Inflammatory macrophage (primary cell): ENCODE measurements at regions not wholly inside any gene's neighbourhood (a gene's known extent, or its start where the extent isn't known, plus 50 kb on each side); places are given as distances from the start of the nearest gene placed in this dataset.
"Not testable (repeated sequence)": the region's sequence is repeated elsewhere in the genome, so short reads cannot be mapped to it uniquely, and the experiment has no call there.

ENCODE experiments used
- DNase-seq, 2 donors: peaks; one replicate each; pipeline ENCODE4 v3.0.0-alpha.2; 2020 to 2022

DNA sequence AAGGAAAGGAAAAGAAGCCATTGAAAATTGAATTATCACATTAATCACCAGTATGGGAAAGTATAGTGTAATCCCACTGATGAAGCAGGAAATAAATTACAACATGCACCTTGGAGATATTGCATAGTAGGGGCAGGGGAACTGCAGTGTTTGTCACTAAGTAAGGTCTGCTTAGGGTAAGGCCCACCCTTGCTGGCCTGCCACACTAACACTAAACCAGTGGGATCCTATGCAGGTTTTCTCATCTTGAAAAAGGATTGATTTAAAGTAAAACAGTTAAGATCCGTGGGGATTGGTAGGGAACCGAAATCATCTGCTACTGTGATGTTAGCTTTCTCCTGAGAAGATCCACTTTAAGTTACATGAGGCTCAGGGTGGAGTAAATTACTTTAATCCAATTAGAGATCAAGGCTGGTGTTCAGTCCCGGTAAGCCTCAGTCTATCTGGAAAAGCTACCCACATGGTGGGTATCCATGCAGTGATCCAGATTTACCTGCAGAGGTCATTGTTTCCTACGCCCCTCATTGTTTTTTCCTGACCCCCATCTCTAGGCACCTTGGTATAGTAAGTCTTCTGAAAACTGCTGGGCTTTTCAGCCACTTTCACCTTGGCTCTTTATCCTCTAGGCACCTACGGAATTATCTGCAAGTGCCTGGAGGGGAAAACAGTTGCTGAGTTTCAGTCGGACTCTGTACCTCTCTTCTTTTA lies 1014.9 kb upstream of the ATXN8OS start:
- no peak for DNase-seq

DNA sequence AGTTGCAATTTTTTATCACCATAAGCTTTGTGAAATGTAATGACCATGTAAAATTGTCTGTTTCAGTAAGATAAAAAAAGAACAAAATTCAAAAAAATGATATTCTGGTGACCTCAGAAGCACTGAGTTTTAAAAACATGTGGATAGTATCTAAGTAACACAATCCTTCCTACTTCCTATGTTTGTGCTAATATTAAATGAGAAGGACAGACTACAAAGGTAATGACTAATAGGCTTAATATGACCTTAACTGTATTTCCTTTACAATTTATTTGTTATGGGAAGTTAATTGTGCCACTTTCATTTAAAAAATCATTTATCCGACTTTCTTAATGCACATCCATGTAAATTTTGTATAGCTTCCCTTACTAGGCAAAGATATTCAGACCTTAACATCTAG lies 1030.4 kb upstream of the ATXN8OS start:
- no peak for DNase-seq

DNA sequence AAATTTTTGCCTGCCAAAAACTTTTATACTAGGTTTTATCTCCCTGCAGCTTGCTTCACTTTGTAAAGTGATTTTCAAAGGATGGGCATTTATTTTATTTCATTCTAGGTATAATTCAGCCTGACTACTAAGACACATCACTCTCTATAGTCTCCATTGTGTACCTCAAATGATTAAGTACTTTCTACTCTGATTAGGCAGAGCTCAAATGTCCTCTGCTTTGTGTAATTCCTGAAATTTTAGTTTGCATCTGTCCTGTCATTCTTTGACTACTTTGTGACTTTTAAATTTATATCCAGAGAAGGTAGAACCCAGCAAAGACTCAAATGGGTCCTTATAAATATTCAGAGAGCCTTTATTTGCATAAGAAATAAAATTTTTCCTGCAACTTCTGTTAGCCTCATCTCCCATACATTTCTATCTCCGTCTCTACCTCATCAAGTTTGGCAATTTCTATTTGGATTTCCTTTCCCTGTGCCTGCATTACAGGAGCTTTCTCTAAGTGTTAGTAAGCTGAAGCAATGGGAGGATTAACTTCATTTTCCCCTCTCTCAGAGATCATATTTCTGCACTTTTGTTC lies 1038.0 kb upstream of the ATXN8OS start:
- DNase-seq: no peak

DNA sequence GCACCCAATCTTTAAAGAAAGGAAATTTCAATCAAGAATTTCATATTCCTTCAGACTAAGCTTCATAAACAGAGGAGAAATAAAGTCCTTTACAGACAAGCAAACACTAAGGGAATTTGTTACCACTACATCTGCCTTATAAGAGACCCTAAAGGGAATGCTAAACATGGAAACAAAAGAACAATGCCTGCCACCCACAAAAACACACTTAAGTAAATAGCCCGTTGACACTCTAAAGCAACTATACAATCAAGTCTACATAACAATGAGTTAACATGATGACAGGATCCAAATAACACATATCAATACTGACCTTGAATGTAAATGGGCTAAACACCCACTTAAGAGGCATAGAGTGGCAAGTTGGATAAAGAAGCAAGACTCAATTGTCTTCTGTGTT lies 1056.9 kb upstream of the ATXN8OS start:
- no peak for DNase-seq

DNA sequence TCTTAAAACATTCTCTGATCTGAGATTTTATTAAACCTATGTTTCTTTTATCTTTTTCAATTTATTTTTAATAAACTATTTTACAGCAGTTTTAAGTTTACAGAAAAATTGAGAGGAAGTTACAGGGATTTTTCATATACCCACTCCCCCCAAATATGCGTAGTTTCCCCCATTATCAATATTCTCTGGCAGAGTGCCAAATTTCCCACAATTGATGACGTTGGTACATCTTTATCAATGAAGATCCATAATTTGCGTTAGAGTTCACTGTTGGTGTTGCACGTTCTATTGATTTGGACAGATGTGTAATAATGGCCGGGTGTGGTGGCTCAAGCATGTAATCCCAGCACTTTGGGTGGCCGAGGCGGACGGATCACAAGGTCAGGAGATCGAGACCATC lies 1063.0 kb upstream of the ATXN8OS start:
- no peak for DNase-seq

DNA sequence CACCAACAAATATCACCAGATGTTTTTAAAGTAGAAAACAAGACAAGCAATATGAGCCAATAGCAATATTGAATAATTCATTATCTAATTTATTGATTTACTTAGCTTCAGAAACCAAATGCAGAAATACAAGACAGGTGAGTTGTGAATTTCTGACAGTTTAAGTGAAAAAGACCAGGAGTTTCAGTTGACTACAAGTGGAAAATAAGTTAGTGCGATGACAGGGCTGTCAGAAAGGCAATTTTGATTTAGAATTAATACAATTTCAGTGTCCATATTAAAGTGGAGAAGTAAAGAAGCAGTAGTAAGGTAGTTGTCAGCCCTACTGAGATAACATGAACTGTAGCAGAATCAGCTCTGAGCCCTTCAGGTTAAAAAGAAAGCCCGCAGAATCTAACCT lies 1066.7 kb upstream of the ATXN8OS start:
- DNase-seq: no peak

DNA sequence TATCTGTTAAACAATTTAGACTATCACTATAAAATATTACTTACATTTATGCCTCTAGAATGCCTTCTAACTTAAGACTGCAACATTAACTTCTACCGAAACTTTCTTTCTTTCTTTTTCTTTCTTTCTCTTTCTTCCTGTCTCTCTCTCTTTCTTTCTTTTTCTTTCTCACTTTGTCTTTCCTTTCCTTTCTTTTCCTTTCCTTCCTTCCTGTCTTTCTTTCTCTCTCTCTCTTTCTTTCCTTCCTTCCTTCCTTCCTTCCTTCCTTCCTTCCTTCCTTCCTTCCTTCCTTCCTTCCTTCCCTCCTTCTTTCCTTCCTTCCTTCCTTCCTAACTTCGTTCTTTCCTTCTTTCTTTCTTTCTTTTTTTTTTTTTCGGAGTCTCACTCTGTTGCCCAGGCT lies 1071.9 kb upstream of the ATXN8OS start:
- no peak for DNase-seq

DNA sequence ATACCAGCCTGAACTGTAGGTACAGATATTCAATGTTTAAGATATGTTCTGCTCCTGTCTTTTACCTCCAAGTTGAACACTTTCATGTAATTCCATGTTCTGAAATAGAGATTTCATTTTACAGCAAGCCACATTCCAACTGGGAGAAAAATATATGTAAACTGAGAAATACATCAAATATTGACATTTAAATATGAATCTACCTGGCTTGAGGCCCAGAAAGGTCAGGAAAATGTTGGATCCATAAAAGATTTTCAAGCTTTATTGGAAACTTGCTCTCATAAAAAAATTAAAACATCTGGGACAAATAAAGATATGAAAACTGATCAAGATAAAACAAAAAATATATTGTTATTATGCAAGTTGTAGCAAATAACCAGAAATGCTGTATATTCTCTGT lies 1078.7 kb upstream of the ATXN8OS start:
- no peak for DNase-seq

DNA sequence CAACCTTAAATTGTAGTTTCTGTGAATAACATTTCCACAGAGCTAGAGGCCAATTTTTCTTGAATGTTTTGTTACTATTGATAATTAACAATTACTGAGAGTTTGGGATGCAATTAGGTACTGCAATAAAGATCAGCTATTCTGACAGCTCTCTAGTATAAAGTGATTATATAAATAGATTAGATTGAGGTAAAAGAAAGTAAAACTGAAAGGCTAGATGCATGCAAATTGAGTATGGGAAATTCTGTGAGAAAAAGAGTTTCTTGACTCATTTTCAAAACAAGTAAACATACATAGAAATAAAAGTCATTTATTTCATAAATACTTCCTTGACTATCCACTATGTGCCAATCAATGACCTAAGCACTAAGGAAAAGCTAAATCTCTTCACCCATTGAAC lies 1087.5 kb upstream of the ATXN8OS start:
- DNase-seq: no peak

DNA sequence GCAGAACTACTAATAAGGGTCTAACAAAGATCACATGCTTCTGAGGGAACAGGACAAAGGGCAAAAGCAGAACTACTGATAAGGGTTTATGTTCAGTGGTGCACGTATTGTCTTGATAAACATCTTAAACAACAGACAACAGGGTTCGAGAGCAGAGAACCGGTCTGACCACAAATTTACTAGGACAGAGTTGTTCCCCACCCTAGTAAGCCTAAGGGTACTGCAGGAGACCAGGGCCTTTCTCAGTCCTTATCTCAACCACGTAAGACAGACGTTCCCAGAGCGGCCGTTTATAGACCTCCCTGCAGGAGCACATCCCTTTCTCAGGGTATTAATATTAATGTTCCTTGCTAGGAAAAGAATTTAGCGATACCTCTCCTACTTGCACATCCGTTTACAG lies 1089.5 kb upstream of the ATXN8OS start:
- DNase-seq: not testable (repeated sequence)

DNA sequence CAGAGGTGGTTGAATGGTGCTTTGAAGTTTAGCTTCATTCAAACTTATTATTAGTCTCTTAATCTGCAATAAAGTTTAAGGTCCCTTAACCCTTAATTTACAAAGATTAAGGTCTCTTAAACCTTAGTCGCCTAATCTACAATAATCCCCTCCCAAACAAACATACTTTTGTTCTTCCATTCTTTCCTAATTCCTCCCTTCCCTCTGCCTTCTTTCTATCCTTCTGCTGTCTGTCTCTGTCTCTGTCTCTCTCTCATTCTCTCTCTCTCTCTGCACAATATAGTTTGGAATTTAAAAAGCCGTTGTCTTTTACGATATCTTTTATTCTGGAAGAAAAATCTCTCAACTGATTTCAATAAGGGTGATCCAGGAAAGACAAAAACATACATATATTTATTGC lies 1096.8 kb upstream of the ATXN8OS start:
- DNase-seq: no peak

DNA sequence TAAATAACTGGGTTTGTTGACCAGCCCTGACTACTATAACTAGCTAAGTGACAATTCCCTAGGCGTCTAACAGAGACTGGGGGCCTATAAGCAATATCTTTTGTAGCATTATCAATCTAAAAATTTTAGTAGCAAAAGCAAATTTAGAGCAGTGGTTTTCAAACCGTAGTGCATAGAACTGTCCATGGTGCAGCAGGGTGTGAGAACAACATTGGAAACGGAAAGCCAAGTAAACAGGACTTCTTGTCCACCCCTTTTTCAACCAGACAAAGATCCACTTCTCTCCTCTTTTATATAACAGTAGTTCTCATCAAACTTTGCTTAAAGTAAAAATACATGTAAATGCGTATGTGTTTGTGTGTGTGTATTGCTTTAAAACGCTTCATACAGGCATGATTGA lies 1099.1 kb upstream of the ATXN8OS start:
- DNase-seq: no peak

DNA sequence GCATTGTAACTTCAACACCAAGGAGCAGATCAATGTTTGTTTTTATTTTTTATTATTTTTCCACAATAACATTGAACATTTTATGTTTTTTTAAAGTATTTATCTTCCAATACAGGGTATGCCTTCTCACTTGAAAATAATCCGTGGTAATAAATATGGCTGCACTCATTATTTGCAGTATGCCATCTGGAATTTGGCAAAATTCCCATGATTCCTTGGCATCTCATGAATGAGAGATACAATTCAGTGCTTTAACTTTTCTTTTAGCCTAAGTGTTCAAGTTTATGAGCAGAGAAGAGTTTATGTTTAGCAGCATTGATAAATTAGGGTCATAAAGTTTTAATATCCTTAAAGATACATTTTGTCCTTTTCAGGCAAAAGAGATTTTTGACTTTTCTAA lies 1109.6 kb upstream of the ATXN8OS start:
- no peak for DNase-seq

DNA sequence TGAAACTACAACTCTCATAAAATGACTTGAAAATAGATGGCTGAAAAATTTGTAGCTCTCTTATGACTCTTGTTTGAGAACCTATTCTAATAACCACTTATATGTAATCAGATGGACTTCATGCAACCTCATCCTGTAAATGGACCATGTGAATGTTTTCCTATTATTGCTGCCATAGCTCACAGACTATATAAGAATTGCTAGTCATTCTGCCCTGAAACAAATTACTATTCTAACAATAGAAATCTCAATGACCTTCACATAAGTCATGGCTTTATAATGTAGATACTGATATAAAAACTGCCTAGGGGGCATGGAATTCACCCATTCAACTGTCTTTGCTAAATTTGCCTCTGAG lies 1111.0 kb upstream of the ATXN8OS start:
- no peak for DNase-seq

DNA sequence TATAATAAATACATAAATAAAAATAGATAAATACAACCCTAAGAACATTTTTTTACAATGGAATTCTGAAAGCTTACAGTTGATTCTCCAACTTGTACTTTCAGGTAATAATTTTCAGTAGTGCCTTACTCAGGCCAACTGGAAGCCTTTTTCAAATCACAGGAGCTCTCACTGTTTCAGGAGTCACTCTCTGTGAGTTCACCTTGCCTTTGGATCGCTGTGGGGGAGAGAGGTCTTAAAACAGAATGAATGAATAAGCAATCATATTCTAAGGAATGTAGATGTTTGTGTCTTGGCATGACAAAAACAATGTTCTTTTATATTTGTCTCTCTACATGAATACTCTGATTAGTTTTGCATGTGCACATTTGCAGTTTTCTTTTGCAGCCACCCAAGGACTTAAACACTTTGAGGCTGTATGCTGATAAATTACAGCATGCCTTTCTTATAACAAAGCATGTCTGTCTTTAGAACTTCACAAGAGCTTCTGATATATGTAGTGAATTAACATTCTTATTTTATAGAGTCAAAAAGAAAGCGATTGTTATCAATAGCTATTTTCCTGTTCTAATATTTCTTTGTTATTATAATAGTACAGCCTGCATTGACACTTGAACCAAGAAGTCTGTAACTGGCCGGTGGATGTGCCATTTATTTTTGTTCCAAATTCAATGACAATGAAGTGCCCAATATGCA lies 1111.5 kb upstream of the ATXN8OS start:
- DNase-seq: no peak

DNA sequence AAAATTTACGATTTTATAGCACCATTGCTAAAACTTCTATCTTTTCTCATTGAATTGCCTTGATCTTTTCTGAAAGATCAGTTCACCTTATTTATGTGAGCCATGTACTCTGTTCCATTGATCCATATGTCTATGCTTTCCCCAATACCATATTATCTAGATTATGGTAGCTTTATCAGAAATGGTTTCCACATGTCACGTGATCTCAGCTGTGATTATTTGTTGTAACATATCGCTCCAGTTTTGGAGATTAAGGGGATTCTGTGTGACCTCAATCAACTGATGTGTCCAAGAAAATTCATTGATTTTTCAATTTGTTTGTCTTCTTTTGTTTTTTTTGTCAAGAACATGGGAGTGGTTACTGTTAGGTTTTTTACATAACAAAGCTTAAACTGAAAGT lies 1114.5 kb upstream of the ATXN8OS start:
- DNase-seq: no peak

DNA sequence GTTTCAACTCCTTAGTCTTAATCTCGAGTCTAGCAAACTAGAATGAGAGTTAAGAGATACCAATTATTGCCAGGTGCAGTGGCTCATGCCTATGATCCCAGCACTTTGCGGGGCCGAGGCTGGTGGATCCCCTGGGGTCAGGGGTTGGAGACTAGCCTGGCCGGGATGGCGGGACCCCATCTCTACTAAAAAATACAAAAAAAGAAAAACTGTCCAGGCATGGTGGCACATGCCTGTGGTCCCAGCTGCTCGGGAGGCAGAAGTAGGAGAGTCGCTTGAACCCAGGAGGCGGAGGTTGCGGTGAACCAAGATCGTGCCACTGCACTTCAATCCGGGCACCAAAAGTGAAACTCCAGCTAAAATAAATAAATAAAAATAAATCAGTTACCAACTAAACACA lies 1119.5 kb upstream of the ATXN8OS start:
- no peak for DNase-seq

DNA sequence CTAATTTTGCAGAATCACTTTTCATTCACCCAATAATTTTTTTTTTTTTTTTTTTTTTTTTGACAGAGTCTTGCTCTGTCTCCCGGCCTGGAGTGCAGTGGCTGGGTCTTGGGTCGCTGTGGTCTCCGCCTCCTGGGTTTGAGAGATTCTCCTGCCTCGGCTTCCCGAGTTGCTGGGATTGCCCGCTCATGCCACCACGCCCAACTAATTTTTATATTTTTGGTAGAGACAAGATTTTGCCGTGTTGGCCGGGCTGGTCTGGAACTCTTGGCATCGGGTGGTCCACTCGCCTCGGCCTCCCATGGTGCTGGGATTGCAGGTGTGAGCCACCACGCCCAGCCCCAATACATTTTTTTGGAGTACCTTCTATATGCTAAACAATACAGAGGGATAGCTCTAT lies 1120.0 kb upstream of the ATXN8OS start:
- DNase-seq: no peak

DNA sequence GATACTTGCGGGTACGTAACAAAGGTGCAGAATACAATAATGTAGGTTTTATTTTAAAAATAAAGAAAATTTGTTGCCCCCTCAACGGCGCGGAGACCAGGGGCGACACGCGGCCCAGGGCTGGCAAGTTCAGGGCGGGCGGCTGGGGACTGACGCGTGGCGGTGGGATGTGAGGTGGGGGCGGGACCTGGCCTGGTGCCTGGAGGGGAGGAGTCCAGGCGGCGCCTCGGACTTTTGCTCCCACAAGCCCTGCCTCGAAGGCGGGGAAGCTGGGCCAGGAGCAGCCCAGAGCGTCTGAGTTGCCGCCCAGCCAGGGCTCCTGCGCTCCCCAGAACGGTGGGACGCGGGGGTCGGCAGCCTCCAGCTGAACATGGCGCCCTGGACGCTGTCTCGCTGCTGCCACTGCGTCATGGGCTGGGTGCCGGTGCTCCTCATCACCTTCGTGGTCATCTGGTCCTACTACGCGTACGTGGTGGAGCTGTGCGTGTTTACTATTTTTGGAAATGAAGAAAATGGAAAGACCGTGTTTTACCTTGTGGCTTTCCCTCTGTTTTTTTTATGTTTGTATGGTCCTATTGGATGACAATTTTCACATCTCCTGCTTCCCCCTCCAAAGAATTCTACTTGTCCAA lies 1122.8 kb upstream of the ATXN8OS start:
- no peak for DNase-seq

DNA sequence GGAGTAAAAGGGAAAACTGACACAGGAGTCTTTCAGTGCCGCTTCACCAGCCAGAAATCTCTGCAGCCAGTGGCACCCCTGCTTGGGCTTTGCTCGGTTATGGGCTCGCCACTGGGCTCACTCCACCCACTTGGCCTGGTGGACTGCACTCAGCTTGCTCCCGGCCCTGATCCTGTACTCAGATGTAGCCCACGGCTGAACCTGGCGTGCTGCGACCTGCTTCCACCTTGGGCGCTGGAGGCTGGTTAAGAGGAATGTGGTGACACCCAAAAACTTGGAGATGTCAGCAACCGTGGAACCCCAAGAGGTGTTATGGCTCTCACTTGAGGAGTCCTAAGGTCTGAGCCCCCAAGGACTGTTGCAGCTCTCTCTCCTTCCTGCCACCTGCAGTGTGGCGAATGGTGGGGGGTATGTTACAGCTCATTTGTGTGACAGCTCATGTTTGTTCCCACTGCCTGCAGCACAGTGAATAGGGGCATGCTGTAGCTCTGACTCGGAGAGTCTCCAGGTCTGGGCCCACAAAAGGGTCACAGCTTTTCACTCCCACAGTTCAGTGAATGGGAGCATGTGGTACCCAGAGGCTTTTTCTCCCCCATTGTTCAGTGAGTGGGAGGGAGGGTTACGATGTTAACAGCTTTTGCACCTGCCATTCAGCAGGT lies 1124.5 kb upstream of the ATXN8OS start:
- DNase-seq: no peak

DNA sequence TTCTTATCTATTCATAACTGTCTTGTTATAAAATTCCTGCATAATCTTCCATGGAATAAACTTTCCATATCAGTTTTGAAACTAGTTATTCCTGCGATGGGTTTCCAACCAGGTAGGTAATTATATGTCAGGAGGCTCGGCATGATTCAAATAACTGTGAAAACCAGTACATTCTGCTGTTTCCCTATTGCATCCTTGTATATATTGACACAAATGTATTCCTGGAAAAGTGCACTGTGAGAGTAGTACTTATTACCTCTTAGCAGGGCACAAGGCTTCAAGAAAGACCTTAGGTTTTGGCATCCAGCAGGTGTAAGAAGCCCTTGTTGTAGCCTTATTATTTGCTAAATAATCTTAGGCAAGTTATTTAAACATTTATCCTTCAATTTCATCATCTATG lies 1131.3 kb upstream of the ATXN8OS start:
- no peak for DNase-seq

DNA sequence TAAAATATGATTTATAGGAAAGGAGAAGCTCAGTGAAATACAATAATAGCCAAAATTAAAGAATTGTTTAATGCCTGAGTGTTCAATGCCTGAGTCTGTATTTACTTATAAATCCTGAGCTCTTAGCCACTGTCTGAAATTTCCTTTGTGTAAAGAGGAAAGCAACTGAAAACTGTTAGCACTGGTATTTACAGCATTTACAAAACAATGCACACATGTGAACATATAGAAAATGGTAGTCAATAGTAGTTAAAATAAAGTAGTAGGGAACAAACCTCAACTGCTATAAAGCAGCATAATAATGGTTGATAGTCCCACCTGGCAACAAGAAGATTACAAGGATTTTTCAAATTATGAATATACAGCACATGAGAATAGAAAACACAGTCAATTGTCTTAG lies 1137.1 kb upstream of the ATXN8OS start:
- no peak for DNase-seq

DNA sequence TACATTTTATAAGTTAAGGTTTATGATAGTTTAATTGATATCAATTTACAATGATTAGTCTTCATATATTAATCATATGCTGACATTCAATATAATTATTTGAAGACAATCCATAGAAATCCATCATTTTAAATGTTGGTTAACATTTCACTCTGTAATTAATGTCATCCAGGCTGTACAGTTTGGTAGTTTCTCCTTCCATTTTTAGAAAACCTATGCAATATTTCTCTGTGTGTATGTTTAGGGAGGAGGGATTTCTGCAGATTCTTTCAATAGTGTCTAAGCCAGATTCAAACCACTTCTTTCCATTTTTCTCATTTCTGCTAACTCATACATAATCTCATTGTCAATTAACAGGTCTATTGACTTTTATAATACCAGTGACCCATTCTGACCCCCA lies 1159.0 kb upstream of the ATXN8OS start:
- DNase-seq: no peak
